ENCODE measurements at regions not wholly inside any gene's neighbourhood (a gene's known extent, or its start where the extent isn't known, plus 50 kb on each side); places are given as distances from the start of the nearest gene placed in this dataset.

GRCh38 chr1:81374481-81374880, 426.3 kb upstream of the ADGRL2 start:
- TF ChIP-seq POLR2A (IDR thresholded peaks at IDR 0.05; ENCODE audit: control extremely low read depth in 1 of 2, low read depth in 2 of 2, low read length in 2 of 2) (no peak), JUND (IDR thresholded peaks at IDR 0.05; ENCODE audit: low read length) (no peak), TBP (IDR thresholded peaks at IDR 0.05; ENCODE audit: low read depth, low read length) (no peak), TAF7 (optimal IDR thresholded peaks at IDR 0.05; ENCODE audit: borderline replicate concordance, low read depth, low read length) (no peak), ASH2L (IDR thresholded peaks at IDR 0.05; ENCODE audit: low read length) (no peak), EZH2 (IDR thresholded peaks at IDR 0.05; ENCODE audit: low read depth, low read length, severe bottlenecking) (no peak), HDAC2 (IDR thresholded peaks at IDR 0.05; ENCODE audit: borderline replicate concordance in 1 of 2, low read depth in 2 of 2, low read length in 2 of 2) (no peak), RFX5 (IDR thresholded peaks at IDR 0.05; ENCODE audit: borderline replicate concordance, low read depth, low read length) (no peak), ZNF274 (IDR thresholded peaks at IDR 0.05; ENCODE audit: borderline replicate concordance, extremely low read depth, low read length) (no peak)
- TF ChIP-seq, protein P1, sequence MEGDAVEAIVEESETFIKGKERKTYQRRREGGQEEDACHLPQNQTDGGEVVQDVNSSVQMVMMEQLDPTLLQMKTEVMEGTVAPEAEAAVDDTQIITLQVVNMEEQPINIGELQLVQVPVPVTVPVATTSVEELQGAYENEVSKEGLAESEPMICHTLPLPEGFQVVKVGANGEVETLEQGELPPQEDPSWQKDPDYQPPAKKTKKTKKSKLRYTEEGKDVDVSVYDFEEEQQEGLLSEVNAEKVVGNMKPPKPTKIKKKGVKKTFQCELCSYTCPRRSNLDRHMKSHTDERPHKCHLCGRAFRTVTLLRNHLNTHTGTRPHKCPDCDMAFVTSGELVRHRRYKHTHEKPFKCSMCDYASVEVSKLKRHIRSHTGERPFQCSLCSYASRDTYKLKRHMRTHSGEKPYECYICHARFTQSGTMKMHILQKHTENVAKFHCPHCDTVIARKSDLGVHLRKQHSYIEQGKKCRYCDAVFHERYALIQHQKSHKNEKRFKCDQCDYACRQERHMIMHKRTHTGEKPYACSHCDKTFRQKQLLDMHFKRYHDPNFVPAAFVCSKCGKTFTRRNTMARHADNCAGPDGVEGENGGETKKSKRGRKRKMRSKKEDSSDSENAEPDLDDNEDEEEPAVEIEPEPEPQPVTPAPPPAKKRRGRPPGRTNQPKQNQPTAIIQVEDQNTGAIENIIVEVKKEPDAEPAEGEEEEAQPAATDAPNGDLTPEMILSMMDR (IDR thresholded peaks at IDR 0.05; ENCODE audit: control extremely low read depth in 1 of 3, insufficient read depth in 1 of 3, low read depth in 1 of 3, low read length in 3 of 3) = no peak
- TF ChIP-seq, protein P2, sequence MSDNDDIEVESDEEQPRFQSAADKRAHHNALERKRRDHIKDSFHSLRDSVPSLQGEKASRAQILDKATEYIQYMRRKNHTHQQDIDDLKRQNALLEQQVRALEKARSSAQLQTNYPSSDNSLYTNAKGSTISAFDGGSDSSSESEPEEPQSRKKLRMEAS (IDR thresholded peaks at IDR 0.05) = no peak

Measured in H1 (cell line).